NCI-H2171 (cell line): ENCODE measurements at regions not wholly inside any gene's neighbourhood (a gene's known extent, or its start where the extent isn't known, plus 50 kb on each side); places are given as distances from the start of the nearest gene placed in this dataset.
"Not testable (repeated sequence)": the region's sequence is repeated elsewhere in the genome, so short reads cannot be mapped to it uniquely, and the experiment has no call there.

Experiments used
- DNase-seq: peaks from one replicate; lab custom pipeline; 2025; lab: John Stamatoyannopoulos, UW

GRCh38 chr16:85202631-85203461 is 90.6 kb upstream of the CIBAR2 start:
- DNase-seq = no peak

DNA sequence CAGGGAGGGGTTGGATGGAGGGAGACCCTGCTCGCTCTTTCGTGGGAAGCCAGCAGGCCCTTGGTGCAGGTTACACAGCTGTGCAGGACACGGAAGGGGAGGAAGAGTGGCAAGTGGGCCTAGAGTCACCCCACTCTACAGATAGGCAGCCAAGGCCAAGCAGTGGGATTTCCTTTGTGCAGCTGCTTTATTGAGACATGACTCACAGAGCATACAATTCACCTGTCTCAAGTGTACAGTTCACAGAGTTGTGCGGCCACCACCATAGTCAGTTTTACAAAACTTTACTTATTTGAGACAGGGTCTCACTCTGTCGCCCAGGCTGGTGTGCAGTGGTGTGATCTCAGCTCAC is 91.2 kb upstream of the CIBAR2 start:
- no peak for DNase-seq

DNA sequence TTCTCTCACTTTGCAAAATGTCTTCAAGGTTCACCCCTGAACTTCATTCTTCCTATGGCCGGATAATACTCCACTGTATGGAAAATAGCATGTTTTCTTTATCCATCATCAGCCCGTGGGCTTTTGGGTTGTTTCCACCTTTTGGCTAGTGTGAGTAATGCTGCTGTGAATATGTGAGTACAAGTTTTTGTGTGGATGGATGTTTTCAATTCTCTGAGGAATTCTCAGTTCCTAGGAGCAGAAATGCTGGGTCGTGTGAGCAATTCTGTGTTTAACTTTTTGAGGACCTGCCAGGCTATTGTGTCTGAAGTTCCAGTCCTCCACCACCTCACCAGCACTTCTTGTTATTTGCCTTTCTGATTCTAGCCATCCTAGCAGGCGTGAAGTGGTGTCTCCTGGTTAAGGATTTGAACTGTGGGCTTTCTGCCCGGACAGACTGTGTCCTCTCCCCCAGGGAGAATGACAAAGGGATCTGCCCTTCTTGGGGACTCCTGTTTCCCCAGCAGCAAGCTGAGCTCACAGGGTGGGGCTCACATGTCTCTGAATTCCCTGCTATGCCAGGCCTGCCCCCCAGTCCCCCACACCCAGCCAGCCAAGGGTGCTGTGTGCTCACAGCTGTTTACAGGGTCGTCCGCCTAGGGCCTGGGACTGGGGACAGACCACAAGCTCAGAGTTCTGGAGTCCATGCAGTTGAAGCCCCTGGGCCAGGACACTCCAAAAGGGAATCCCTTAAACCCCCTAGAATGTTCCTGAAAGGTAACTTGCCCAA is 92.2 kb upstream of the CIBAR2 start:
- DNase-seq = no peak

GRCh38 chr16:85205257-85205656 is 93.0 kb upstream of the CIBAR2 start:
- not testable (repeated sequence) for DNase-seq

- DNase-seq = peak; percentile 77
These were observed 93.6 kb upstream of the CIBAR2 start for GRCh38 chr16:85205747-85206471.

DNA sequence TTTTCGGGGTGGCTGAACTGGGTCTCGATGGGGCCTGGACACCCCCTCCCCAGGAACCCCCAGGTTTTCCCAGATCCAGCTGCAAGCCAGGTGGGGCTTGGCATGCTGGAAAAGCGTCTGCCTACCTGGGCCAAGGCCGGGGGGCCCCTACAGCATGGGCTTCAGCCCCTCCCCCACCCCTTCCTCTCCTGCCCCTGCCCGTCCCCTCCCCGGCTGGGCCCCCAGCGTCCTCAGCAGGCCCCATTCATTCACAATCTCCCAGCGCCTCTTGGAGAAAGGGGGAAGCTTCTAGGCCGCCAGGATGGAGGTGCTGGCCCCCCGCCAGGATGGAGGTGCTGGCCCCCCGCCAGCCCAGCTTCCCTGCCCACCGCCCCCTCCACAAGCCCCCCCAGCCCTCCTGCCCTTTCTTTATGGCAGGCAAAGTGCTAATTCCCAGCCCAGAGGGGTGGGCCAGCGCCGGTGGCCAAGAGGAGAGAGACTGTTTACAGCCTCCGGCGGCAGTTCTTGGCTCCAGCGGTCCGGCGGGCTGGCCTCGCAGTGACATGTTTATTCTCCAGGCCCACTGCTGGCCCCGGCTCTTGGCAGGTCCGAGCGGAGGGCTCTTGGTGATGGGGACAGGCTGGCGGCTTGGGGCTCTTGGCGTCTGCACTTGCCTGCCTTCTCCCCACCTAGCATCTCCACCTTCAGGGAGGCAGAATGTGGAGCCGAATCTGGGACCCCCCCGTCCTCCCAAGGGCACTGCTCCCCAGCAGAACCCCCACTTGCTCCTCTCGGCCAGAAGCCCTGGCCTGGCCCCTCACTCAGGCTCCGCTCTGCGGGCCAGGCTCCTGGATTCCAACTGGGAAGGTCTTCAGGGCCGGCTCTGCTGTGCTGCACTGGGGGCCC is 94.4 kb upstream of the CIBAR2 start:
- no peak for DNase-seq

DNA sequence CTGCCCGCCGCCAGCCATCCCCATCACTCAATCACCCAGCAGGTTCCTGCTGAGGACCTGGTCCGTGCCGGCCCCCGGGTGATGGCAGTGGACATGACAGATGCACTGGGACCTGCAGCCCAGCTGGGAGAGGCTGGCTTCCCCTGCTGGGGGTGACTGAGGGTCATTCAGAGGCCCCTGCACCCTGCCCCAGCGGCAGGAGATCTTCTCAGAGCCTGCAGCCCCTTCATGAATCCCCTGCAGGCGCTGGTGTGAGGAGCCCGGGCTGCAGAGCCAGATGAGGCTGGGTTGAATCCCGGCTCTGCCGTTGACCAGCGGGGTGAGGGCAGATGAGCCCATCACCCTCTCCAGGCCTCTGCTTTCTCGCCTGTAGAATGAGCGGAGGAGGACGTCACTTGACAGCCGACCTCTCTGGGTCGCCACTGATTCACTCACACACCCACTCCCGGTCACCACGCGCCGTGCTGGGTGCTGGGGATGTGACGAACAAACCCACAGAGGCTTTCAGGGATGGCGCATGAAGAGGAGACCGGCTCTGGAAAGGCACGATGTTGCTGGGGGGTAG is 95.2 kb upstream of the CIBAR2 start:
- DNase-seq = no peak

- DNase-seq = no peak
These were observed 95.9 kb upstream of the CIBAR2 start for GRCh38 chr16:85208181-85208580.

DNA sequence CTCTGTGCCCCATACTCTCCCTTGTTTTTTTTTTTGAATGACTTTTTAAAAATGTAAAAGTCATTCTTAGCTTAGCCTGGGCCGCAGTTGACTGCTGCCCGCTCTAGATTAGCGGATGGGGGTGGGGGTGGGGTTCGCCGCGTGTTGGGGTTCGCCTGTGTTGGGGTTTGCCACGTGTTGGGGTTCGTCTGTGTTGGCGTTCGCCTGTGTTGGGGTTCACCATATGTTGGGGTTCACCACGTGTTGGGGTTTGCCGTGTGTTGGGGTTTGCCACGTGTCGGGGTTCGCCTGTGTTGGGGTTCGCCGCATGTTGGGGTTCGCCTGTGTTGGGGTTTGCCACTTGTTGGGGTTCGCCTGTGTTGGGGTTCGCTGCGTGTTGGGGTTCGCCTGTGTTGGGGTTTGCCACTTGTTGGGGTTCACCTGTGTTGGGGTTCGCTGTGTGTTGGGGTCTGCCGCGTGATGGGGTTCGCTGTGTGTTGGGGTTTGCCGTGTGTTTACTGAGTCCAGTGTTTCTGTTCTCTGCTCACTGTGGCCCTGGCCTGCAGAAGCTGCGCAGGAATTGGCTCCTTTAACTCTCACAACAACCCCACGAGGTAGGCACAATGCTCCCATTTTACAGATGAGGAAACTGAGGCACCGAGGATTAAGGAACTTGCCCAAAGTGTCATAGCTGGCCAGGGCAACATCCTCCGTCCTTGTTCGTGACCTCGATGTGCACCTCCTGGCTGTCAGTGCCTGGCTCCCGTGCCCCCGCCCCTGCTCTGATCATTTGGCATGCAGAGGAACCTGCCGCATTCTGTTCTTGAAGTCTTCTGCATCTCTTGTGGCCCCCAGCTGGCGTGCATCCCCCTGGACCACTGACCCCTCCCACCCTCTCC is 96.6 kb upstream of the CIBAR2 start:
- DNase-seq = no peak

GRCh38 chr16:85209526-85210121 is 97.4 kb upstream of the CIBAR2 start:
- no peak for DNase-seq

- DNase-seq = no peak
These were observed 98.3 kb upstream of the CIBAR2 start for GRCh38 chr16:85210423-85211169.

DNA sequence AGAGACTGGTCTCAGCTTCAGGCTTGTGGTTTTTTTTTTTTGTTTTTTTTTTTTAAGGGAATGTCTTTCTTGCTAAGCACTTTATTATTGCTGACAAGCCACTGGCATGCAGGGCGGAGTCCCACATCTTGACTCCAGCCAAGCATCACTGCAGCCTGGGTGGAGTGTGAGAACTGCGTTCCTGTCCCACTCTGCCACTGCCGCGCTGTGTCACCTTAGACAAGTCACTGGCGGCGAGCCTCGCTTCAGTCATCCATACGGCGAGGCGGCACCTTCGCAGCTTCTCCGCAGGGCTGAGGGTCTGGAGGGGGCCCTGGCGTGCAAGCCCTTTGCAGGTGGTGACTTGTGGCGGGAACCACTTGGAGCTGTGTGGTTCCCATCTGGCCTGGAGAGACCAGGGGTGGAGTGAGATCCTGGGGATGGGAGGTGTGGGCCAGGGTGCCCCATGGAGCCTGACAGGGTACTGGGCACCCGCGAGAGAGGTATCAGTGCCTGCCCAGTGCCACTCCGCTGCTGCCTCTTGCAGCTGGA is 99.1 kb upstream of the CIBAR2 start:
- no peak for DNase-seq

DNA sequence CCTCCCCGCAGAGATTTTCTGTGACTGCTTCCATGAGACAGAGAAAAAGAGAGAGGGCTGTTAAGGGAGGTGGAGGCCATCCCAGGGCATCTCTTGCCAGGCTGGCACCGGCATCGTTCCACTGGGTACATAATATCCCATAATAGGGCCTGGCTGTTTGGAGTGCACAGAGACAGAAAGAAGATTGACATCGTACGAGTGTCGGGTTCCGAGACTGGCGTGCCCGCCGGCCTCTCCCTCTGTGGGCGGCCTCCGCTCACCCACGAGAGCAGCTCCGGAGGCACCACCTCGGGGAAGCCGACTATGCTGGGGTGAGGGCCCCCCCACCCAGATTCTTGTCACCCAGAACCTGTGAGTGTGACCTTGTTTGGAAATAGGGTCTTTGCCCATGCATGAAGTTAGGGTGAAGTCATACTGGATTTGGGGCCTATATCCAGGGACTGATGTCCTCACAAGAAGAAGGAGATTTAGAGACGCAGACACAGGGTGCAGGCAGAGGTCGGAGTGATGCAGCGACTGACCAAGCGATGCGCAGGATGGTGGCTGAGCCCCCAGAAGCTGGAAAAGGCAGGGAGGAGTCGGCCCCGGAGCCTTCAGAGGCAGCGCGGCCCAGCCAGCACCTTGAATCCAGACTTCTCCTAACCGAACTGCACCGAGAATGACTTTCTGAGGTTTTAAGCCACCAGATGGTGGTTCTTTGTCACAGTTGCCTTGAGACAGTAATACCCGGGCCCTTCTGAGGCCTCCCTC is 101.8 kb upstream of the CIBAR2 start:
- no peak for DNase-seq

DNA sequence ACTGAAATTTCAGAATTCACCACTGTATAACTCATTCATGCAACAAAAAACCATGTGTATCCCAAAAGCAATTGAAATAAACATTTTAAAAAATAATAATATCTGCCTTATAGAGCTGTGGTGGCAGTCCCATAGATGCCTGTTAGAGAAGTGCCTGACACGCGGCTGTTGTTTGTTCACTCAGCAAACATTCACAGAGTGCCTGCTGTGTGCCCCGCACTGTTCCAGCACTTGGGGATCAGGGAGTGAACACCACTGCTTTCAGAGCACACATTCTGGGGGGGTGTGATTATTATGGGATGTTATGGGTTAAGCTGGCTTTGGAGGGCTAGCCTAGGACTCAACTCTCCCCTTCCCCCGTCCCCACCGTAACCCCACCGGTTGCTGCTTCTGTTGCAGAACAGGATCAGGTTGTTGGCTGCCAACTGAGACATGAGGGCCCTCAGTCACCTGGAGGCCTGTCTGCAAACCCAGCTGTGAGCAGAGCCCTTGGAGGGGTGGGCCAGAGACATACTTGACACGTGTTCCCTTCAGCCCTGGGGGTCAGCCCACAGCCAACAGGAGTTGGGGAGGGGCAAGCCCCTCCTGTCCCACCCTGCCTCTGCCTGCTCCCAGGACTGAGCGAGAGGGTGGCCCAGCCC is 103.3 kb upstream of the CIBAR2 start:
- DNase-seq = no peak

DNA sequence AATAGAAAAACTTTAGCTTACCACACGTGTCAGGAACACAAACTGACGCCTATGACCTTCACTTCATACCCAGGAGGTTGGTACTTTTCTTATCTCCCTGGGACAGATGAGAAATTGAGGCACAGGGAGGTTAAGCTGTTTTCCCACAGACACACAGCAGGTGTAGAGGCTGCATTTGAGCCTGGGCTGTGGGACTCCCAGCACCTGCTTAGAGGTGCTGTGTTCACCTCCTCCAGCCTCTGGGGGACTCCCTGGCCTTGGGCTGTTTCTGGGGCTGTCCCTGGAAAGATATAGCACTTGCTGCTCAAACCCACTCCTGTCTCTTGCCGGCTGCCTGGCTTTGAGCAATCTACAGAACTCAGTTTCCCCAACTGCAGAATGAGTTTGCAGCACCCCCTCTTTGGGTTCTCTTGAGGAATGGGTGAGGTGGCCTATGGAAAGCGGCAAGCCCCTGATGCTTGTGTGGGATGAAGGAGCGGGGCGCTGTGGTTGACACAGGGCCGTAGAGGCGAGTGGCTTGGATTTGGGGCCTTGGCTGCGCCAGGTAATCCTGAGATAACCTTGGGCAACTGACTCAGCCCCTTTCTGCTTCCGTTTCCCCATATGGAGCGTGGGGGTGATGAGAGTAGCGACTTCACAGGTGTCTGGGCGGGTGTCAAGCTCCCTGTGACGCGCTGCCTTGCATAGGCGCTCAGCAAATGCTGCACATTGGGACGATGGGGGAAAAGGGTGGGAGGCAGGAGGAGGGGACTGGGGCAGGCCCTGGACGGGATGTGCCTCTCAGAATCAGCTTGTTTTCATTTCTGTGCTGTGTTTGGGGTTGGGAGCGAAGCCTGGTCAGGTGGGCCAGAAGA is 104.5 kb upstream of the CIBAR2 start:
- DNase-seq = no peak

DNA sequence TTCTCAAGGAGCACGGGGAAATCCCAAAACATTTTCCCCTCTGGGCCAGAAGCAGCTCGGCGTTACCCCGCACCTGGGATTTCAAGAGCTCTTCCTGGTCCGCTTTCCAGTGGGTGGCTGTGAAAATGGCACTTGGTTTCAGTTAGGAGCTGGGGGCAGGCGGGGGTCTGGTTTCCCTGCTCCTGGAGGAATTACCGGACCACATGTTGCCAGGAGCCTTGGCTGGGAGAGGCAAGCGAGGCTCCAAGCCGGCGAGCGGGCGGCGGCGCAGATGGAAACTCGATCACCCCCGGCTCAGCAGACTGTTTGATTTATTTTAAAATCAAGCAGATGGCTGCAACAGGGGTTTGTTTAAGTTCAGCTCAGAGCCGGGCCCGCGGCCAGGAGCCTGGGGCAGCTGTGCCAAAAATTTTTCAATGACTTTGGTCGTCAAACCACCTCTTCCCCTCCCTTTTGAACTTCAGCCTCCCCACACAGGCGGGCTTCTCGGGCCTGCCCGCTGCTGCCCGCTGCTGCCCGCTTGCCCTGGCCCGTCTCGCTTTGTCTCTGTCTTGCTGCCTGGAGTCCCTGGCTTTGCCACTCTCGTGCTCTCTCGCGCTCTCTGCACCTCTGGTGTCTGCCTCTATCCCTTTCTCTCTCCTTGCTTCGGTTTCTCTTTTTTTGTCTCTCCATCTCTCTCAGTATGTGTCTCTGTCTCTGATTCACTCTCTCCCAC is 108.0 kb upstream of the CIBAR2 start:
- DNase-seq = peak; percentile 97
